NCI-H1930 (cell line): ENCODE measurements at regions not wholly inside any gene's neighbourhood (a gene's known extent, or its start where the extent isn't known, plus 50 kb on each side); places are given as distances from the start of the nearest gene placed in this dataset.

ENCODE experiments used
- DNase-seq, 2 experiments: peaks; one replicate each; lab custom pipeline; 2025; lab: John Stamatoyannopoulos, UW

GRCh38 chr1:188314557-188315137 is 1485.9 kb downstream of the PLA2G4A start:
- DNase-seq, result no peak

- no peak for DNase-seq
Observed at GRCh38 chr1:188317894-188318293, 1489.1 kb downstream of the PLA2G4A start.

DNA sequence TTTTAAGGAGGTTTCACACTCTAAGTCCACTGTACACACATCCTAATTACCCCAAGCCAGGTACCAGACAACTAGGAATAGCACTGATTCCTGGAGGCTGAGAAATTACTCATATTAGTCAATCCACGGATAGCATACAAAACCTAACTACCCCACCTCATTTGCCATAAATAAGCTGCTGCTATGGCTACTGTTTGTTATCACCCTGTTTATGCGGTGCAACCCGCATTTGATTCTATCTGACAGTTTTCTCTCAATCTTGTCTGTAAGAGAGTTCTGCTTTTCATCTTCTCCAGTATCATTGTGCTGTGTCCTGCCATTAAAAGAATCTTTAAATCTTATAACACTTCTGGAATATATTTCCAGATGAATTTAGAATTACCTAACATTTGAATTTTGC is 1496.5 kb downstream of the PLA2G4A start:
- no peak for DNase-seq

DNA sequence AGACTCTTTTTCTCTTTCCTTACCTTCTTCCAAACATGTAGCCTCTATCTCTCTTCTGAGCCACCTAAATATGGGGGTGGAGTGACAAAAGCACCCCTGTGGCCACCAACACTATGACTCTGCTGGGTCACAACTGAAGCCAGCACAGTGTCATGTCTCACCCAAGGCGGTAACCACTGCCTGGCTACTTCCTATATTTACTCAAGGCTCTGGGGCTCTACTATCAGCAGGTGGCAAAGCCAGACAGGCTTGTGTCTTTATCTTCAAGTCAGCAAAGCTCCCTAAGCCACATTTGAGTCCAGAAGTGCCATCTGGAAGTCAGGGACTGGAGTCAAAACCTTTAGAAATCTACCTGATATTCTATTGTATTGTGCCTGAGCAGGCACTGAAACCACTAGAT is 1515.2 kb downstream of the PLA2G4A start:
- DNase-seq, result no peak

DNA sequence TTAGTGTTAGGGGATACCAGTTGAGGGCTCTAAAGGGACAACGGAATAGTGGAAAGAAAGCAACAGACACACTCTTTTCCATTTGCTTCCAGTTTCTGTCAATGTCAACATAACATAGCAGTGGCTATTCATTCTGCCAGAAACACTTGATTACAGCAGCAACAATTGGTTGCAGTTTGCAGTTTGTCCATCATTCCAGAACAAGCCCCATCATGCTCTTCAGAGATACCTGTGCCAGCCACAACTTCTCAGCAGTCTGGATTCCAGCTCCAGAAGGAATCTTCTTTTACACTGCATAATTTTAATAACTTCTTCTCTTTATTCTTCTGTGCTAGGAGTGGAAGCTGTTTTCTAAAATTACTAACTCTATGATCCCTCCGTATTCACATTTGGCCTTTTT is 1521.4 kb downstream of the PLA2G4A start:
- no peak for DNase-seq

- no peak for DNase-seq
Observed at GRCh38 chr1:188355082-188355481, 1526.3 kb downstream of the PLA2G4A start.

DNA sequence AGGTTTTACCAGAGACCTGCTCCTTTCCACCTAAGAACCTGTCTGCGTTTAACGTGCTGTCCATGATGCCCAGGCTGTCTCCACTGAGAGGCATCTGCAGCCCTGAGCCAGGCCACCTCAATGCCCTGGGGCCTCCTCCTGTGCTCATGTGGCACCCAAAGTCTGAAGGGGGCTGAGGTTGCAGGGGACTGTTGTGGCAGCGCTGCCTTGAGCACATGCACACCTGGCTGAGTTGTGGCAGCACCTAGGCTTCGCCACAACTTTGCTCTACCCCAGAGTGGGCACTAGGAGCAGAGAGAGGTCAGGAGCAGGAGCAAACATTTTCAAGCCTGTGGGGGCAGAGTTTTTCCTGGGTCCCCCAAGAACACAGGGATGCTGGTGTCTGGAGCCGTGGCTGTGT is 1527.1 kb downstream of the PLA2G4A start:
- DNase-seq, result no peak

GRCh38 chr1:188359315-188359714 is 1530.6 kb downstream of the PLA2G4A start:
- DNase-seq, result no peak

DNA sequence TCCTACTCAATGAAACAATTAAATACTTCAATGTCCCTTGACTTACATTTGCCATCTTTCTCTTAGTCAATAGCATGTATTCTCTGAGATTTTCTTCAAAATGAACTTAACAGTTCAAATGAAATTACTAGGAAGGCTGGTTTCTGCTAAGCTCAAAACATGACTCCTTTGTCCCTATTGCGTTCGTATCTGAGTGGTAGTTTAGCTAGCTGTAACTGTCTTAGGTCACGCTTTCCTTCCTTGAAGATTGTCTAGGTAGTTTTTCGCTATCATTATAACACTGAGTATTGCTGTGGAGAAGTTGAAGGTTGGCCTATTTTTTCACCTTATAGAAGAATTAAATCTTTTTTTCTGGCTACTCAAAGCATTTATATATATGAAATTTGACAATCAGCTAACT is 1535.2 kb downstream of the PLA2G4A start:
- DNase-seq, result no peak

GRCh38 chr1:188364927-188365449 is 1536.2 kb downstream of the PLA2G4A start:
- DNase-seq, result no peak

DNA sequence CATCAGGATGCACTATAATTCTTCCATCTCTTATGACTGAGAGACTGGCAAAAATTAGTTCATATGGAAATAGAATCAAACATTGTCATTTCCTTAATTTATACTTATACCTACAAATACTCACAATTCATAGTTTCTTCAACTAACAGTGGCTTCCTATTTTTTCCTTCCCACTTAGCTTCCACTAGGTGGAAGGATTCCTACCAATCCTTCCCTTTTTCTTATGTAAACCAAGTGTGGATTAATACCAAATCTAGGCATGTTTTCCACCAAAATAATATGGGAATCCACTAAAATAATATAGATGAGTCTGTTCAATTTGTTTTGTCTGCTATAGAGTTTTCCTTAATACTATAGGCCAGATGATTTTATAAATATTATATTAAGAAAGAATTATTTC is 1537.1 kb downstream of the PLA2G4A start:
- DNase-seq, result no peak

DNA sequence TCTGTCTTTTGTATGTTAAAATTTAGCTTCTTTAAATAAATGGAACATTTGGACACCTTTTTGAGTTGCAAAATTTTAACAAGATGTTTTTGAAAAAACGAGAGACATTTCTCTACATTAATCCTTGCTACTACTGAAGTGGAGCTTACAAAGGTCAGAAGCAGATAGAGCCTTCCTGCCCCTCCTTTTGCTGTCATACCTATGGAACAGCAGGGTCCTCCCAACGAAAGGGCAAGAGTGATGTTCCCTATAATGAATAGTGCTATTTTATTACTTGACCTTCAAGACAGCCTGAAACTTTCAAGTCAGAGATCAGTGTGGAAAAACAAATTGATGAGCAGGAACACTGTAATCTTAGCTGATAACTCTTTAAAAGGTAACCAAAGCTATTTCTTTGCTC is 1538.9 kb downstream of the PLA2G4A start:
- DNase-seq, result no peak

- no peak for DNase-seq
Observed at GRCh38 chr1:188371295-188371806, 1542.6 kb downstream of the PLA2G4A start.

DNA sequence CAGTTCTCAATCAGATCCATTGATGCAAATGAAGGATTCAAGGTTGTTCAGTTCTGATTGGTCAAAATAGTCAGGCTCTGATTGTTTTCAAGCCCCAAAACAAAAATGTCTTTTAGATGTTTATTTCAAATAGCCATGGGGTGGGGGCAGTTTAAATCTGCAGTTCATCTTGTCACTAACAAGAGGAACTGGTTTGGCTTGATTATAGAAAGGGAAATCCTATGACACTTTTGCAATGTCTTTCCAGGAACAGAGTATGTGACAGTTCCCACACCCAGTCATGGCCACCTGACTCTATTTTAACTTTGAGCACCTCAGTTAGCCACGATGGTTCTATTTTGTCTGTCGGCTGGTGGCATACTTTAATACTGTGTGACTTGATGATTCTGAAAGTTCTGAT is 1544.1 kb downstream of the PLA2G4A start:
- no peak for DNase-seq

DNA sequence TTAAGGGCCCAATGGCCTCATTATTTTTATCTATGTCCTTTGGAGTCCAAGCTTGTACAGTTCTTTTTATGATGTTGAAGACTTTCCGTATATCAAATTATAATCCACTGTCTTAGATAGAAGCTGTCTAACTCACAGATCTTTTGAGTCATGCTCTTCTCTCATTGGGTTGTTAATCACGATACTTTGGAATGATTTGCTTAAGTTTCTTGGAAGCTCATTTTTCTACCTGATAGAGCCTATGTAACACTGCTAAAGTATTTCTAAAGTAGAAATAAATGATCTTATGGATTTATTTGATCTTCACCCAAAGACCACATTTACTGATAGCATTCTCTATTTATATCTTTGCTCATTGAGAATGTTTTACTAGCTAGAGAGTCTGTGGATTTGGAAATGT is 1554.1 kb downstream of the PLA2G4A start:
- DNase-seq, result no peak

DNA sequence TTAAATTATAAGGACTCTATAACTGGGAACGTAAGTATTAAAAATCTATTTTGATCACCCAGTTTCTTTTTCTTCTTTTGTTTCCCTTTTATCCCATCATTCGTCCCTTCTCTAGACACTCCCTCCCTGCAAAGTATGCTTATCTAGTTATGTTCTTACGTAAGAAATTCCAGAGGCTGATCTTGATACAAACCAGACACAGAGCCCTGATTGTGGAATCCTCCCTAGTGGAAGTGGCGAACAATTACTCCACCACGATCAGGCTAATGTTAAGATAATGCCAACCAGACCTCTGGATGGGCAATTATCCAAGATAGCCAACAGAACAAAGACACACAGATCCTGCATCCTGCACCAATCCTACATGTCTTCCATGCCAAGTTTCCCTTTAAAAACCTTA is 1557.4 kb downstream of the PLA2G4A start:
- DNase-seq, result no peak

DNA sequence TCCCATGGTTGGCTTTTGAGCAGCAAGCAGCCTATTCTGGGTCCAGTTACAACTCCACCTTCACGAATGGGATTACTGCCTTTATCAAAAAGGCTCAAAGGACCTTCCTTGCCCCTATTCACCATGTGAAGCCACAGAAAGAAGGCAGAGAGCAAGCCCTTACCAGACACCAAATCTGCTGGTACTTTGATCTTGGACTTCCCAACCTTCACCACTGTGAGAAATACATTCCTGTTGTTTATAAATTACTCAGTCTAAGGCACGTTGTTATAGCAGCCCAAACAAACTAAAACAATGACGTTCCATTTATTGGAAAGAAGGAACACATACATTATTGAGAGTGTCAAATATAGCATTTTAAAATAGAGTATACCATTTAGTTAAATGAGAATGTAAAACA is 1557.9 kb downstream of the PLA2G4A start:
- no peak for DNase-seq

- DNase-seq, result no peak
Observed at GRCh38 chr1:188394677-188395076, 1565.9 kb downstream of the PLA2G4A start.

- DNase-seq, result no peak
Observed at GRCh38 chr1:188397521-188397920, 1568.8 kb downstream of the PLA2G4A start.

DNA sequence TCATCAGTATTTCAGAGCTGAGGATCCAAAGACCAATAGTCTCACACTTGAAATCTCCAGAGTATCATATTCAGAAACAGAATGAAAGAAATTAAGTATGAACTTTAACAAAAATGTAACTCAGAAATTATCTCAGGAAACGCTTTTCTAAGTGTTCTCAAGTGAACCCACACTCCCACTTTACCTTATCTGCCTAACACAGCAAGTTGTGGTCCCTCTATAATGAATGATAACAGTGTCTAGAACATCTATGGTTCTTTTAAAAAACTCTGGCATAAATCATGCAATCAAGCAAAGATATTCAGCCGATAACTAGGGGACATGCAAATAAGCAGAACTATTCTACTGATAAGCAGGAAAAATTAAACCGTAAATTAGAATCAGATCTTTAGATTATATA is 1574.2 kb downstream of the PLA2G4A start:
- no peak for DNase-seq

GRCh38 chr1:188406636-188407035 is 1577.9 kb downstream of the PLA2G4A start:
- DNase-seq, result no peak

GRCh38 chr1:188420177-188420576 is 1591.4 kb downstream of the PLA2G4A start:
- DNase-seq, result no peak

- DNase-seq, result no peak
Observed at GRCh38 chr1:188423073-188423472, 1594.3 kb downstream of the PLA2G4A start.

DNA sequence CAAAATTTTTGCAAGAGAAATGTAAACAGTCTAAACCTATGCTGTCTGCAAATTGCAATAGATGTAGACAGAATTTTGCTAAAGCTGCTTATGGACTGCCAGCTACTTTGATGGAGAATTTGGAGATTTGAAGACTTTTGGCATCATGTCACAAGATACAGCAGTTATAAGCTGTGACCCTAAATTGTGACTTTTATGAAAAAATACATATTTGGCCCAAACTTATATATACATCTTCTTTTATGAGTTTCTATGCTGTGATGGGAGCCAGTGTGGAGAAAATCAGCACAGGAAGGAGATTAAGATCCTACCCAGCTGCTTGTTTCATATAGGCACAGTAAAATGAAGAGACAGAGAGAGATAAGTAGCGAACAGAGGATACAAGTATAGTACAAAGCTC is 1595.4 kb downstream of the PLA2G4A start:
- no peak for DNase-seq
